ENCODE measurements at regions not wholly inside any gene's neighbourhood (a gene's known extent, or its start where the extent isn't known, plus 50 kb on each side); places are given as distances from the start of the nearest gene placed in this dataset.

- Mint-ChIP-seq H3K27me3 (ENCODE audit: unreplicated experiment) (peaks cover 33% of the 10 kb centered on the region), H3K27ac (ENCODE audit: unreplicated experiment) (no peak overlapping the region), H3K4me1 (ENCODE audit: unreplicated experiment) (no peaks in the 10 kb centered on the region), H3K4me3 (ENCODE audit: unreplicated experiment) (no peak overlapping the region), H3K9me3 (ENCODE audit: unreplicated experiment) (no peaks in the 10 kb centered on the region), H3K36me3 (ENCODE audit: unreplicated experiment) (no peaks in the 10 kb centered on the region)
- no peak for DNase-seq (ENCODE audit: extremely low spot score, unreplicated experiment)
- TF ChIP-seq CTCF (IDR thresholded peaks at IDR 0.05): no peak
Measured at GRCh38 chr15:37204692-37205091, 104.3 kb upstream of the MEIS2 start.

- H3K4me3 Mint-ChIP-seq (ENCODE audit: unreplicated experiment): no peak overlapping the region
- no peaks in the 10 kb centered on the region for H3K4me1 Mint-ChIP-seq (ENCODE audit: unreplicated experiment)
- no peak overlapping the region for H3K27ac Mint-ChIP-seq (ENCODE audit: unreplicated experiment)
- TF ChIP-seq CTCF (IDR thresholded peaks at IDR 0.05): no peak
- no peaks in the 10 kb centered on the region for H3K36me3 Mint-ChIP-seq (ENCODE audit: unreplicated experiment)
- no peak for DNase-seq (ENCODE audit: extremely low spot score, unreplicated experiment)
- H3K9me3 Mint-ChIP-seq (ENCODE audit: unreplicated experiment): no peaks in the 10 kb centered on the region
- H3K27me3 Mint-ChIP-seq (ENCODE audit: unreplicated experiment): peaks cover 28% of the 10 kb centered on the region
Measured at GRCh38 chr15:37206690-37207089, 106.3 kb upstream of the MEIS2 start.

- no peaks in the 10 kb centered on the region for H3K9me3 Mint-ChIP-seq (ENCODE audit: unreplicated experiment)
- peaks cover 23% of the 10 kb centered on the region for H3K27me3 Mint-ChIP-seq (ENCODE audit: unreplicated experiment)
- H3K4me1 Mint-ChIP-seq (ENCODE audit: unreplicated experiment): no peaks in the 10 kb centered on the region
- no peak overlapping the region for H3K4me3 Mint-ChIP-seq (ENCODE audit: unreplicated experiment)
- no peak overlapping the region for H3K27ac Mint-ChIP-seq (ENCODE audit: unreplicated experiment)
- H3K36me3 Mint-ChIP-seq (ENCODE audit: unreplicated experiment): no peaks in the 10 kb centered on the region
- DNase-seq (ENCODE audit: extremely low spot score, unreplicated experiment): no peak
- no peak for TF ChIP-seq CTCF (IDR thresholded peaks at IDR 0.05)
Measured at GRCh38 chr15:37208146-37209040, 108.0 kb upstream of the MEIS2 start.

GRCh38 chr15:37209041-37209363, 108.7 kb upstream of the MEIS2 start:
- peaks cover 26% of the 10 kb centered on the region for H3K27me3 Mint-ChIP-seq (ENCODE audit: unreplicated experiment)
- no peaks in the 10 kb centered on the region for H3K36me3 Mint-ChIP-seq (ENCODE audit: unreplicated experiment)
- no peak overlapping the region for H3K27ac Mint-ChIP-seq (ENCODE audit: unreplicated experiment)
- H3K4me1 Mint-ChIP-seq (ENCODE audit: unreplicated experiment): no peaks in the 10 kb centered on the region
- DNase-seq (ENCODE audit: extremely low spot score, unreplicated experiment): no peak
- no peak overlapping the region for H3K4me3 Mint-ChIP-seq (ENCODE audit: unreplicated experiment)
- no peaks in the 10 kb centered on the region for H3K9me3 Mint-ChIP-seq (ENCODE audit: unreplicated experiment)
- TF ChIP-seq CTCF (IDR thresholded peaks at IDR 0.05): no peak

GRCh38 chr15:37217567-37217966, 117.2 kb upstream of the MEIS2 start:
- Mint-ChIP-seq H3K27me3 (ENCODE audit: unreplicated experiment) (peaks cover 25% of the 10 kb centered on the region), H3K27ac (ENCODE audit: unreplicated experiment) (no peak overlapping the region), H3K4me1 (ENCODE audit: unreplicated experiment) (no peaks in the 10 kb centered on the region), H3K4me3 (ENCODE audit: unreplicated experiment) (no peak overlapping the region), H3K36me3 (ENCODE audit: unreplicated experiment) (no peaks in the 10 kb centered on the region), H3K9me3 (ENCODE audit: unreplicated experiment) (no peaks in the 10 kb centered on the region)
- no peak for DNase-seq (ENCODE audit: extremely low spot score, unreplicated experiment)
- TF ChIP-seq CTCF (IDR thresholded peaks at IDR 0.05): no peak

All from osteocyte (in vitro differentiated cells).